ENCODE measurements at regions not wholly inside any gene's neighbourhood (a gene's known extent, or its start where the extent isn't known, plus 50 kb on each side); places are given as distances from the start of the nearest gene placed in this dataset.

DNA sequence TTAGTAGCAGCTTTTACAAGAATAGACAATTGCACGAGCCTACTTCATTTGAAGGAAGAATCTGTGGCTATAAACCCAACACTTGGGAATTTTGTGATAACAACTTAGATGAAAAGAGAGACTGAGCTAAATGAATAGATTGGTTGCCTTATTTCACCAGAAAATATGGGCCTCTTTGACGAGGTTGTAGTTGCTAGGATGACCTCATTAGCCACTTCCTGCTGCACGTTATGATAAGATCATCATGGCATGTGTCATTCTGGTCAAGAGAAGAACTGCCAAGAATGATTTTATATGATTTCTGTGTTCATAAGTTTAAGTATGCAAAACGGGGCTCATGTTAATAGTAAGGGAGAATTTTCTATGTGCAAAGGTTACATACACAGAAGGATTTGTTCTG is 321.9 kb upstream of the GIMD1 start:
- DNase-seq (ENCODE audit: low read depth): no peak
- TF ChIP-seq, protein P1, sequence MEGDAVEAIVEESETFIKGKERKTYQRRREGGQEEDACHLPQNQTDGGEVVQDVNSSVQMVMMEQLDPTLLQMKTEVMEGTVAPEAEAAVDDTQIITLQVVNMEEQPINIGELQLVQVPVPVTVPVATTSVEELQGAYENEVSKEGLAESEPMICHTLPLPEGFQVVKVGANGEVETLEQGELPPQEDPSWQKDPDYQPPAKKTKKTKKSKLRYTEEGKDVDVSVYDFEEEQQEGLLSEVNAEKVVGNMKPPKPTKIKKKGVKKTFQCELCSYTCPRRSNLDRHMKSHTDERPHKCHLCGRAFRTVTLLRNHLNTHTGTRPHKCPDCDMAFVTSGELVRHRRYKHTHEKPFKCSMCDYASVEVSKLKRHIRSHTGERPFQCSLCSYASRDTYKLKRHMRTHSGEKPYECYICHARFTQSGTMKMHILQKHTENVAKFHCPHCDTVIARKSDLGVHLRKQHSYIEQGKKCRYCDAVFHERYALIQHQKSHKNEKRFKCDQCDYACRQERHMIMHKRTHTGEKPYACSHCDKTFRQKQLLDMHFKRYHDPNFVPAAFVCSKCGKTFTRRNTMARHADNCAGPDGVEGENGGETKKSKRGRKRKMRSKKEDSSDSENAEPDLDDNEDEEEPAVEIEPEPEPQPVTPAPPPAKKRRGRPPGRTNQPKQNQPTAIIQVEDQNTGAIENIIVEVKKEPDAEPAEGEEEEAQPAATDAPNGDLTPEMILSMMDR (conservative IDR thresholded peaks at IDR 0.05; ENCODE audit: low read depth, low read length): no peak
- no peak overlapping the region for H3K4me3 ChIP-seq (ENCODE audit: low read length)

DNA sequence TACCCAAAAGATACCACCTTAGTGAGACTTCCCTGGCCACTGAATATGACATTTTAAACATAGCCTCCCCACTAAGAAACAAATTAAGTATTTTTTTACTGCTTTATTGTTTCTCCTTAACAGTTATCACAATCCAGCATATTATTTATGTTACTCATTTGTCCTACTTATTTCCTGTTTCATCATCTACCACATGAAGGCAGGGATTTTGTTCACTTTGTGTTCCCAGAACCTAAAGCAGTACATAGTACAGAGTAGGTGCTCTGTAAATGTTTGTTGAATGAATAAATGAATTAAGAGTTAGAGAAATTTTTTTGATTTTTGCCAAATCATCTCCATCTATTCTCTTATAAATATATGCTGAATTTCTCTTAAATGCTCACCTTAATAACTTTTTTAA is 318.4 kb upstream of the GIMD1 start:
- no peak overlapping the region for H3K4me3 ChIP-seq (ENCODE audit: low read length)
- DNase-seq (ENCODE audit: low read depth): no peak
- TF ChIP-seq, protein P1 (conservative IDR thresholded peaks at IDR 0.05; ENCODE audit: low read depth, low read length): no peak

DNA sequence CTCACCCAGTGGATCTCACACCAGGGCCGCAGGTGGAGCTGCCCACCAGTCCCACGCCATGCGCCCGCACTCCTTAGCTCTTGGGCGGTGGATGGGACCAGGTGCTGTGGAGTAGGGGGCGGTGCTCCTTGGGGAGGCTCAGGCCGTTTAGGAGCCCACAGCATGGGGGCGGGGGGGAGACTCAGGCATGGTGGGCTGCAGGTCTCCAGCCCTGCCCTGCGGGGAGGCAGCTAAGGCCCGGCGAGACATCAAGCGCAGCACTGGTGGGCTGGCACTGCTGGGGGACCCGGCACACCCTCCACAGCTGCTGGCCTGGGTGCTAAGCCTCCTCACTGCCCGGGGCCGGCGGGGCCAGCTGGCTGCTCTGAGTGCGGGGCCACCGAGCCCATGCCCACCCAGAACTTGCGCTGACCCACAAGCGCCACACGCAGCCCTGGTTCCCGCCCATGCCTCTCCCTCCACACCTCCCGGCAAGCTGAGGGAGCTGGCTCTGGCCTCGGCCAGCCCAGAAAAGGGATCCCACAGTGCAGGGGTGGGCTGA is 312.9 kb upstream of the GIMD1 start:
- no peak for DNase-seq (ENCODE audit: low read depth)
- H3K4me3 ChIP-seq (ENCODE audit: low read length): no peak overlapping the region
- TF ChIP-seq, protein P1 (conservative IDR thresholded peaks at IDR 0.05; ENCODE audit: low read depth, low read length): no peak

DNA sequence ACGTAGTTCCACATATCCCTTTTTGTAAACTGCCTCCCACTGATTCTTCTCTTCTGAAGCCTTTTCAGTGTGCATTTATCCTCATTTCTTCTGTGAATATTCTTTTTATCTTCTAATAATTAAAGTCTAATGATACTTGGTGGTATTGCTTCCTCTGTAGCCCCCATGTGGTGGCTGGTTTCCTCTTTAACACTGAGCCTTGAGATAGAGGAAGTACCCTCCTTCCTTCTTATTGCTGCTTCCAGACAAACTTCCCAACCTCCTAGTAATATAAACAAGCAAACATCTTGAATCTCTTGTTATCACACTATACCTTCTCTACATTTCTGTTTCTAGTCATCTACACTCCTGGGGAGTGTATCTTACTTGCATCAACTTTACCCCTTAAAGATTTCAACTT is 310.5 kb upstream of the GIMD1 start:
- H3K4me3 ChIP-seq (ENCODE audit: low read length): no peak overlapping the region
- no peak for DNase-seq (ENCODE audit: low read depth)
- TF ChIP-seq, protein P1 (conservative IDR thresholded peaks at IDR 0.05; ENCODE audit: low read depth, low read length): no peak

DNA sequence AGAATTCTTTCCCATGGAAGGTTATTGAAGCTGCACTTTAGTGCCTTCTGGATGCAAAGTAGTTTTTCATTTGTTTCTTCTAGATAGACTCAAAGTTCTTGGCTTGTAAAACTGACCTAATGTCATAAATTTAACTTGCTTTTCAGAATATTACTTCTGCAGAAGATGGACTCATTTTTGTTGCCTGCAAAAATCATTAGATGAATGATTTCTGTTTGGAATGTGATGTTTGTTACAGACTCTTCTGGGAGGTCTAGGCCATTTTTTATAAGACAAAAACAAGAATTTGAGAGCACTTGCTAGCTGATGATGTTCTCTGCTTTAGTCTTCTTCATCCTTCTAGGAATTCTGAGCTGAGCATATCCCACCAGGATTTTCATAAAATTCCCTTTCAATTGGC is 308.6 kb upstream of the GIMD1 start:
- no peak overlapping the region for H3K4me3 ChIP-seq (ENCODE audit: low read length)
- no peak for DNase-seq (ENCODE audit: low read depth)
- TF ChIP-seq, protein P1 (conservative IDR thresholded peaks at IDR 0.05; ENCODE audit: low read depth, low read length): no peak

DNA sequence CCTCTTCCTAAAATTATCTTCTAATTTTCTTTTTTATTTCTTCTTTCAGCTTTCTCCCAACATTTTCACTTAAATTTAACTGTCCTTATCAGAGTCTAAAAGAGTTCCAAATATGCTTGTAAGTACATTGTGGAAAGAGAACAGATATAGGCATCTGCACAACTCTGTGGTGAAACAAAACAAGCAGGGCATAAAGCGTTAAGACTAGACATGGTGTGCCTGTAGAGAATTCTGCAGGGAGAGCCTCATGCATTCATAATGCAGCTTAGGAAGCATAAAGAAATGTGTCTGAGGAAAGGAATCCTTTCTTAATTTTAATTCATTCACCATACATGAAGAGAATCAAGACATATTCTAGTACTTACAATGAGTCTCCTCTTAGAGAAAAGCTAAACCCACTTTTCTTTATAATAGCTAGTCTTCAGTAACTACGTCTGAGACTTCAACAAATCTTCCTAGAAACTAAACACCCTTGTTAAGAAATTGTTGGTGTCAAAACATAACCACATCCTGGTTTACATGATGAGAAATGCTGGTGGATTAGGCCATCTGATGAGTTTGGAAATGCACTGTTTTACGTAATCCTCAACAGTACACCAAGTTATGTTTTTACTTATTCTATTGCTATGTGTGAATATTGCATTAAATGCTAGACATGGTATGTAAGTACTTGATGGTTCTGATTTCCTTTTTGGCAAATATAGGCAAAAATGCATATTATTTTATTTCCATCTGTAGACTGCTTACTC is 307.8 kb upstream of the GIMD1 start:
- DNase-seq (ENCODE audit: low read depth): no peak
- H3K4me3 ChIP-seq (ENCODE audit: low read length): no peak overlapping the region
- TF ChIP-seq, protein P1 (conservative IDR thresholded peaks at IDR 0.05; ENCODE audit: low read depth, low read length): no peak

DNA sequence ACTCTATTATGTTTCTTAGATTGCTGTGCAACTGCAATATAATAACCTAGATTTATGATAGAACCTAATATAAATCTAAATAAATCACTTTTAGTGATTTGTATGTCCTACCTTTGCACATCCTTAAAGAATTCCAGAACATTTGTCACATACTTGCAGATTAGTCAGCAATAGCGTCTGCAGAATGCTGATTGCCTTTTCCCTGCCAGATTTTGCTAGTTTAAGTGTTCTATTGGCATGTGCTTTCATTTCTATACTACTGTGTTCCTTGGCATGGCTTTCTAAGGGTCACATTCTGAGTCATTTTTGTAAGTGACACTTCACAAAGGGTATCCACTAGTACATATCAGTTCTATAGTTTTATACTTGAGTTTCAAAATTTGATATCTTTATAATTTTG is 303.1 kb upstream of the GIMD1 start:
- no peak for DNase-seq (ENCODE audit: low read depth)
- TF ChIP-seq, protein P1 (conservative IDR thresholded peaks at IDR 0.05; ENCODE audit: low read depth, low read length): no peak
- H3K4me3 ChIP-seq (ENCODE audit: low read length): no peak overlapping the region
